NOMO-1 treated with DMSO at 0.1 percent for 48 hours (cell line): ENCODE measurements at regions not wholly inside any gene's neighbourhood (a gene's known extent, or its start where the extent isn't known, plus 50 kb on each side); places are given as distances from the start of the nearest gene placed in this dataset.
"Not testable (repeated sequence)": the region's sequence is repeated elsewhere in the genome, so short reads cannot be mapped to it uniquely, and the experiment has no call there.

ENCODE experiments used
- DNase-seq: peaks from one replicate; lab custom pipeline; 2025; ENCODE audit not compliant: unreplicated experiment; lab: John Stamatoyannopoulos, UW

DNA sequence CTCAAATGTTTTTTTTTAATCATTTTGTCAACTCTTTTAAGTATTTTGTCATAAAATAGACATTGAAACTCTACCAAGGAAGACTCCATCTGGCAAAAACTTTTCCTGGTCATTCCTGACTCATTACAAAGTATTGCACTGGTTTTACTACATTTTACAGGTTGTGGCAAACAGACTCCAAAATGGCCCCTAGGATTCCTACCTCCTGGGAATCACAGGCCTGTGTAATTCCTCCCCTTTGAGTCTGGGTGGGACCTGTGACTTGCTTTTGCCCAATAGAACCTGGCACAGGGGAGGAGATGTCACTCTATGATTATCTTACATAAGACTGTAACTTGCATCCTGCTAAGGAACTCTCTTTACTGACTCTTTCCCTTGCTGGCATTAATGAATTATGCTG lies 123.6 kb upstream of the KCNJ6 start:
- no peak for DNase-seq

DNA sequence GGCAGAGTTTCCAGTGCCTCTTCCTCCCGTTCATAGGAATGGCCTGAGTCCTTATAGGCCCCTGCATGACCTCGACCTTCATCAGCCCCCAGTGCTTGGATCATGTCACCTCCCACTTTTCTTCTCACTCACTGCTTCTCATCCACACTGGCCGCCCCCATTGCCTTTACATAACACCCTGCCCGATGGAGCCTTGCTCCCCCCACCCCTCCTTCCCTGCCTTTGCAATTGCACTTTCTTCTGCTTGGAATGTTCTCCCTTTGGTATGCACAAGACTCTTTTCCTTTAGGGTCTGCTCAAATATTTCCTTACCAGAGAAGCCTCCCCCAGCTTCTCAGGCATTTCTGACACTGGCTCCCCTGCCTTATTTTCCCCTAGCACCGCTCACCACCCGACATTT lies 125.2 kb upstream of the KCNJ6 start:
- no peak for DNase-seq

DNA sequence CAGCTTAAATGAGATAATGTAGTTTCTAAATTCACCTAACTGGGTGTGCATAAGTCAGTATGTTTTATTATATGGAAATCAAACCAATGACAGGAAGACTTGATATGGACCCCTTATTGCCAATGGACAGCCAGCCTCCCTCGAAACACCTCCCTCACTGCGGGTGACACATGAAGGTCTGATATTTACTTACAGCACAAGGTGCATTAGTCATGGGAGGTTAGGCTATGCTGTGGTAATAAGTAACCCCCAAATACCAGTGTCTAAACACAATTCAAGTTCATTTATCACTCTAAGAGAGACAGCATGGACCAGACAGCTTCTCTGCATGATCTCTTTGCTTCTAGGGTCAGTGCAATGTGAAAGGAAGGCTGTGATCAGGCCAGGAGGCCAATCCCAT lies 126.0 kb upstream of the KCNJ6 start:
- DNase-seq = no peak

DNA sequence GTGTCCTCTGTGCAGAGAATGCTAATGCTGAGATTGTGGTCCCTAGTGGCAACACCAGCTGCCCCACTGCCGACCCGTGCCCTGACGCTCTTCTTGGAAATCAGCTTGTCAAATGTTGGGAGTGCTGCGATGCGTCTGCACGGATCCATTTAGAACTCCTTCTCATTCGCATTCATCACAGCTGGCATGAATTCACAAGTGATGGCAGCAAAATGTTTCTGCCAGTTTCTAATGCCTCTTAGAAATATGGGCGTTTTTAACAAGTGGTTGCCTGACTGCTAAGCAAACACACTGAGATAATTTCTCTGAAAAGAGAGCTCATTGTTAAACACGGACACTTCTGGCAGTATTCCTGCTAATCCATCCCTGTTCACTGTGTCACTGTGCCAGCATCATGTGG lies 131.9 kb upstream of the KCNJ6 start:
- no peak for DNase-seq

DNA sequence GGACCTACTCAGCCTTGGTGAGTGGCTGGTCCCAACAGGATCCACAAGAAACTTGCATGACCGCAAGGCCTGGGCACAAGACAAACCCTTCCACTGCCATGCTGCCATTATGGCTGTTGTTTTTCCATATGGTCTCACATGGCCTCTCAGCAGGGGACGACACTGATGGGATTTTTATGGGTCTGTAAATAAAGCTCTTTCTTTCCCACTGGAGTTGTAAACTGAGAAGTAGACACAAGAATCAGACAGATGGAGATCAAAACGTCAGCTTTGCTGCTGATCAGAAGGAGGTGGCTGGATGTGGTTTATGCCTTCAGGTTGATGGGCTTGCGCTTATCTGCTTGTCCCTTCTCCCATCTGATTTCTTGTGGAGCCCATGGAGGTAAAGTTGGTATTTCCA lies 138.1 kb upstream of the KCNJ6 start:
- DNase-seq = no peak

DNA sequence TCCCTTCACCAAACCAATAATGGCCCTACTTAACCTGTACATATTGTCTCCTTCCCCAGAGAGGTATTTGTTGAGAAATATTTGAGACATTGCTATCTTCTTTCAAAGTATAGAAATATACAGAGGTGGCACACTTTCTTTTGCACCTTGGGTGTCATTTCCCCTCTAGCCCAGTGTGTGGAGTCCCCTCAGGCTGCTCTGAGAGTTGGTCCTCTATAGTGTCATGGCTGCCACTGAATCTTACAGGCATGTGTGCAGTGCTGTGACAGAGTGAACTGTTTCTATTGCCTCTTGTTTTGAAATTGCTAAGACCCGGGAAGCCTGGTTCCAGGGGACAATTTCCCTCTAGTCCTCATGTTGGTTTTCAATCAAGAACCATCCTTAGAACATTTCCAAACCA lies 140.2 kb upstream of the KCNJ6 start:
- DNase-seq = no peak

DNA sequence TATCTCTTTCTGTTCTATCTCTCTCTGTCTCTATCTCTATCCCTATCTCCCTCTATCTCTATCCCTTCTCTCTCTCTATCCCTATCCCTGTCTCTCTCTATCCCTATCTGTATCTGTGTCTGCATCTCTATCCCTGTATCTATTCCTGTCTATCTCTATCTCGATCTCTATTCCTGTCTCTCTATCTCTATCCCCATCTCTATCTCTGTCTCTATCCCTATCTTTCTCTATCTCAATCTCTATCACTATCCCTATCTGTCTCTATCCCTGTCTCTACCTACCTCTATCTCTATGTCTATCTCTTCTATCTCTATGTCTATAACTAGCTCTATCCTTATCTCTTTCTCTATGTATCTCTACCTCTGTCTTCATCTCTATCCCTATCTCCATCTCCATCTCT lies 141.4 kb upstream of the KCNJ6 start:
- DNase-seq = no peak

DNA sequence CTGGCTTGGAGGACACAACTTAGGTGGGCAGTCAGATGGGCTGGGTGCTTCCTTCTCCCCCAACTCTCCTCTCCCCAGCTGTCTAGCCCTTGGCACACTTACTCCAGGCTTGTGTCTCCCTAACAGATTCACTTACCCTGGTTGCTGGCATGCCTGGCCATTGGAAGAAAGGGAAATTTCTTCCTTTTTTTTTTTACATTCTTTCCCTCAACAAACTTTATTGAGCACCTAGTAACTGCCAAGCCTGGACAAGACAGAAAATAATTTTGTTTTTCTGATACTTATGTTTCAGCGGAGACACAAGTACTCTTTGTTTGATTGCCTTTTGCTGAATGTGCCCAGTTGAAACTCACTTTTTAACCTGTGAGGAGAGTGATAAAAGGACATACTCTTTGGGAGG lies 144.3 kb upstream of the KCNJ6 start:
- DNase-seq = no peak

DNA sequence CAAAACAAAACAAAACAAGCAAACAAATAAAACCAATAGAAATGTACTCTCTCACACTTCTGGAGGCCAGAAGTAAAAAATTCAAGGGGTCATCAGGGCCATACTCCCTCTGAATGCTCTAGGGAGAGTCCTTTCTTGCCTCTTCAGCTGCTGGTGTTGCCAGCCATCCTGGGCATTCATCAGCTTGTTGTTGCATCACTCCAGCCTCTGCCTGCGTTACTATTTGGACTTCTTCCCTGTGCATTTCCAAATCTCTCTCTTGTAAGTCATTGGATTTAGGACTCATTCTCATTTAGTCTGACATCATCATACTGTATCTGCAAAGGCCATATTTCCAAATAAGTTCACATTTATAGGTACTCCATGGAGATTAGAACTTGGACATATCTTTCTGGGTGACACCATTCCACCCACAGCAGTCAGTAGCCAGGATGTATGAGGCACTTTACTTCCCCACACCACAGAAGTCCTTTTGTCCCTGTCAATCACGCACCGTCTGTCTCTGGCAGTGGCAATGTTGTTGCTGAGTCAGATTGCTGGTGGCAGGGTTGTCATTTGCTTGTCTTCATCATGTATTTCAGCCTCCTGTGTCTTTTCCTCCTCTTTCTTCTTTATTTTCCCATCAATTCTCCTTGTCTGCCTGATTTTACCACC lies 151.0 kb upstream of the KCNJ6 start:
- DNase-seq = no peak

DNA sequence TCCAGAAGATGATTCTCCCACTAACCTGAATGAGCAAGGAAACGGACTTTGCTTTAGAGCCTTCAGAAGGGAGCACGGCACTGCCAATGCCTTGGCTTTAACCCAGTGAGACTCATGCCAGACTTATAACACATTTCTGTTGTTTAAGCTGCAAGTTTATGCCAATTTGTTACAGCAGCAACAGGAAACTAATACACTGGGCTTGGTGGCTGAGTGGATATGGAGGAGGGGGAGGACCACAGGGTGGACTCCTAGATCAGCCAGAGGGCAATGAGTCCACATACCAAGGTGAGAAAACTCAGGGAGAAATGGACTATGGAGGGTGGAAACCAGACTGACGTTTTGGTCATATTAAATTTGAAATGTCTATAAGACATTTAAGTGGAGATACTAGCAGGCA lies 156.2 kb upstream of the KCNJ6 start:
- no peak for DNase-seq

DNA sequence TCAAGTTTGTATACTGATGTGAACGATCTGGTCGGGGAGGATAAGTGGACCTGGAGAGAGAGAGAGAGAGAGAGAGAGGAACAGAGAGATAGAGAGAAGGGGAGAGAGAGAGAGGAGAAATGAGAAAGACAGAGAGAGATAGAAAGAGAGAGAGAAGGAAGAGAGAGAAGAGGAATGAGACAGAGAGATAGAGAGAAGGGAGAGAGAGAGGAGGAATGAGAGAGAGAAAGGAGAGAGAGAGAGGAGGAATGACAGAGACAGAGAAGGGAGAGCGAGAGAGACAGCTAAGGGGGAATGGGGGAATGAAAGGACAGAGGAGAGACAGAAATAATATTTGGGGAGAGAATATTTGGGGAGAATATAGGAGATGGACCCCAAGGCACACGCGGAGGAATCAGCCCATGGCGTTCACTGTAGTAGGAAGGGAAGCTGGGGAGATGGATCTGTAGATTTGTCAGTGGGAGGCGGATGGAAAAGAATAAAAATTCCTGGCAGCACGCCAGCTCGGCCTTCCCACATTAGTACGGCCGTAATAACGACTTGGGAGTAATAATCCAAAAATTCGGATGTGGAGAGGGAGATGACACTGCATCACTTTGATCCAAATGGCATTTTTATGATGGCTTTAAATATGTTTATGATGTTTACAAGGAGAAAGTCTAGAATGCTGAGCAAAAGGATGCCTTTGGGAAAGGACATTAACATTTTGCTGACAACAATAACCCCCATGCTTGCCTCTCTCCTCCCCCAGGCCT lies 159.8 kb upstream of the KCNJ6 start:
- no peak for DNase-seq

DNA sequence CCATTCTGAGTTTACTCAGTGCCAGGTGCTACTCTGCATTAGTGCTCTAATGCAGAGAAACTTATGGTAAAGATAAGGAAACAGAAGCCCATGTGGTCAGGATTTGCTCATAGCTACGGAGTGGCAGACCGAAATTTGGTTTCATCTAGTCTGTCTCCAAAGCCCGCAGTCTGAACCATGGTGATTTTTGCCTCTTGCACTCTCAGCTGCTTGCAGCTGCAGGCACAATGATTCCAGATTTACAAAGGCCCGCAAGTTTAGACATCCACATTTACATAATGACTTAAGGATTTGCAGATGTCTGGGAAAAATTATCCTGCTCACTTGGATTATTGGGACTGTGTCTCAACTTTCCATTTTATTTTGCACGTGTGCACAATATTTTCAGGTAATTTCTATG lies 161.3 kb upstream of the KCNJ6 start:
- no peak for DNase-seq

DNA sequence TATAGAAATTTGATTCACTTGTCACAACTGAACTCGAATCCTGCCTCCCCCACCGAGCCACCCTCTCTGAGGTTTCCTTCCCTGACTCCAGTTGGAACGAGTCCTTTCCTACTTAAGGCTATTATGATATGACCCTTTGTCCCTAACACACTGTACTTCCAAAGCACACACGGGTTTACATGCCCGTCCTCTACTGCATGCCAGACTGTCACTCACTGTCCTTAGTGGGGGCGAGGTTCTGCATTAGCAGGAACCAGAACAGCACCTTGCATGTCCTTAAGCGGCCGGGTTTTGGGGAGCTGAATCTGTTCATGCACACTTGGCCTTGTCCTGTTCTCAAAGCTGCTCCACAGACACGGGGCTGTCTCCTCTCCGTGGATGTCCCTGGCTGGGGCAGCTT lies 164.6 kb upstream of the KCNJ6 start:
- no peak for DNase-seq

DNA sequence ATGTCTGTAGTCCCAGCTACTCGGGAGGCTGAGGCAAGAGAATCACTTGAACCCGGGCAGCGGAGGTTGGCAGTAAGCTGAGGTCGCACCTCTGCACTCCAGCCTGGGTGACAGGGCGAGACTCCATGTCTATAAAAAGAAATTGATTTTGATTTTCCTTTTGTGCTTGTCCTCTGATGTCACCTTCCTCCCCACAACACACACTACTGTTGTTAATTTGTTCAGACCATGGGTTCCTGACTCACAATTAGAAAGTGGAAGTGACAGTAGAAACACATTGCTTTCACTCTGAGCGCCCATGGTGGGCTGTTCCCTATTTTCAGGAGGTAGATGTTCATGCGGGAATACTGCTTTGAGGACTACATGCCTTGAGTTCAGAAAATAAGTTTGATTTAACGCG lies 165.5 kb upstream of the KCNJ6 start:
- DNase-seq = peak; percentile 5

DNA sequence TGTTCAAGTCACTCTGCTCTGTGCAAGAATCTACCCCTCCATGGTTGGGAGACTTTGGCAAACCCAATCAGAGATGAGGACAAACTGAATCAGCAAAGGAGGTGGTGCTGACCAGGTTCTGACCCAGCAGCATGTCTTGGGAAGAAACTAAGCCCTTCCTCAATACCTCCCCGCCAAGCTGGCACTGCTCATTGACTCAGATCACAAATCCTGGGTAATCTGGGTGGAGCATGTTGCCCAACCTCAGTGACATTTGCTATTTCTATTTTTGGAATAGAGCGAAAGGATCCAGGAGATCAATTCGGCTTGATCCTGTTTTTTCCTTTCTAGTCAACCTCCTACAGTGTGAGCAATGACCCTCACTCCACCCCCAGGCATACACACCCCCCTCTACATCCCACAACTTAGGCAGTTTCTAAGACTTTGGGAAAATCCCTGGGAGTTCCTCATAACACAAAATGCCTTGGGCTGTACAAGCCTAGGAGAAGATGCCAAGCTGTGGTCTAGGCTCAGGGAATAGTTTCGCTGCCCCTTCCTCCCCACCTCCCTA lies 166.8 kb upstream of the KCNJ6 start:
- no peak for DNase-seq

DNA sequence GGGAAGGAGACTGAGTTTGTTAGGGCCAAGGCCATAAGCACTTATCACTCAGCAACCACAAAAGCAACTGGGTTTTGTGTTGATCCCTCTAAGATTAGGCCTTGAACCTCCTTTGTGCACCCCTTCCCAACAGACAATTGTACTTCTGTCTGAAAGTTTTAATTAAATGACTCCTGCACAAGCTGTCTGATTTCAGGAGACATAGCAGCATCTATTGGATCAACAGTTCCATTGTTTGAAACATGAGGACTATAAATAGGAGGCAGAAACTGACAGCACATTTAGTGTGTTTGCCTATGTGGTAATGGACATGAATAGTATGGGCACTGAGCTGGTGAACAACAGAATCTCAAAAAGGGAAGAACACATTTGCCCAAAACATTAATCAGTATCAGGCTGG lies 167.3 kb upstream of the KCNJ6 start:
- DNase-seq = no peak

DNA sequence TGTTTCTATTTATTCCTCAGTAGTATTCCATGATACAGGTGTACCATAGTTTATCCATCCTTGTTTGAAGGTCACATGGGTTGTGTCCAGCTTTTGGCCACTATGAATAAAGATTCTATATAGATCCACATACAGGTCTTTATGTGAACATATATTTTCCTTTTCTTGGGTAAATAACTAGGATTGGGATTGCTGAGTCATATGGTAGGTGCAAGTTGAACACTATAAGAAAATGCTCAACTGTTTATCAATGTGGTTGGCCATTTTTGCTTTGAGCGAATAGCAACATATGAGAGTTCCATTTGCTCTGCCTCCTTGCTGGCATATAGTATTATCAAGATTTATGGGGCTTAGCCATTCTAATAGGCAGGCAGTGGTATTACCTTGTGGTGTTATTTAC lies 170.2 kb upstream of the KCNJ15 start:
- DNase-seq = no peak

DNA sequence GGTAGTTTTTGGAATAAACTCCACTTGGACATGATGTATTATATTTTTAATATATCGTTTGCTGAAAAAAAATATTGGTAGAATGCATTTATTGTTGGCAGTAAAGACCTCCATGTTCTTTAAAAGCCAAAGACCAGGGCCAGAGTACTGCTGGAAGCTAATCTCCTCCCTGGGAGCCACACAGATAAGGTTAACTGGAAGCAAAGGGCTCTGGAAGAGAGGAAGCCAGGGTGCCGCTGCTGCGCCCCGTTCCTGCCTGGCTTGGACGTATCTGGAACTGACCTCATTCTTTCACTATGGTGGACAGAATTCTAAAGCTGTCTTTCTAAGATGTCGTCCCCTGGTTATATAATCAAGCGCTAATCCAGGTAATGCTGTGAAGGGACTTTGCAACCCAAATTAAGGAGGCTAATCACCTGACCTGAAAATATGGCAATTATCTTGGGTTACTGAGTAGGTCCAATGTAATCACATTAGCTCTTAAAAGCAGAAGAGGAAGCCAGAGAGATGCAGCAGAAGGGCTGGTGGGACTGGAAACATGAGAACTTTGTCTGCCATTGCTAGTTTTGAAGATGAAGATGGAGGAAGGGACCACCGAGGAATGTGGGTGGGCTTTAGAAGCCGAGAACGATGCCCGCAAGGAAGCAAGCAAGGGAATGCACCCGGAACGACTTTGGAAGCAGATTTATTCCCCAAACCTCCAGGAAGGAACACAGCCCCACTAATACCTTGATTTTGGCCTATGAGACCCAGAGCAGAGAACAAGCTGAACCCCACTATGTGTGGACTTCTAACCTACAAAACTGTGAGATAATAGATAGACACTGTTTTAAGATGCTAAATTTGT lies 167.7 kb upstream of the KCNJ15 start:
- DNase-seq = no peak

DNA sequence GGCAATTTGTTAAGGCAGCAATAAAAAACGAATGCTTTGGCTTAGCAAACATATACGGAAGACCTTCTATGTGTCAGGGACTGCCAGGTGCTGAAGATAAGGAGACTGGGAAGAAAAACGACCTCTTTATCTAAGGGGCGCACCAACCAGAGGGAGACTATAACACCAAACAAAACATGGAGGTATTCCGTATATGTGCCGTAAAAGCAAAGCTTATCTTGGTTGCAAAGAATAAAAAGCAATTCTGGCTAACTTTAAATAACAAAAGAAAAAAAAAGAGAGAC lies 167.1 kb upstream of the KCNJ15 start:
- DNase-seq = no peak

DNA sequence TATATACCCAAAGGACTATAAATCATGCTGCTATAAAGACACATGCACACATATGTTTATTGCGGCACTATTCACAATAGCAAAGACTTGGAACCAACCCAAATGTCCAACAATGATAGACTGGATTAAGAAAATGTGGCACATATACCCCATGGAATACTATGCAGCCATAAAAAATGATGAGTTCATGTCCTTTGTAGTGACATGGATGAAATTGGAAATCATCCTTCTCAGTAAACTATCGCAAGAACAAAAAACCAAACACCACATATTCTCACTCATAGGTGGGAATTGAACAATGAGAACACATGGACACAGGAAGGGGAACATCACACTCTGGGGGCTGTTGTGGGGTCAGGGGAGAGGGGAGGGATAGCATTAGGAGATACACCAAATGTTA lies 165.7 kb upstream of the KCNJ15 start:
- not testable (repeated sequence) for DNase-seq

DNA sequence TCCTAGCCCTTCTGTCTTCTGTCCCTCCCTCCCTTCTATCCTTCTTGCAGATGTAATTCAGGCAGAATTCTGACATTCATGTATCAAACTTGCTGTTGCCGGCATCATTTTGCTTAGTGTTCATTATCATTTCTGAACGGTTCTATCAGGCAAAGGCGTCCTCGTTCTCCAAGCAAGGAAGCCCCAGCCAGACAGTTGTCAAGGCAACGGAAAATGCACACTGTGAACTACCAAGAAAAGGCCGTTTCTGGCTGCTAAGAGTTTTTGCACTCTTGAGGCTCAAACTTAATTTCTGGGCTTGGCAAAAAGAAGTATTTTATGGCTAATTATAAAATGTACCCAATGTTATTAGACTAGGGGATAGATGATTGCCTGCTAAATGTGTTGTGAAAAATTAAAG lies 164.7 kb upstream of the KCNJ15 start:
- DNase-seq = no peak

DNA sequence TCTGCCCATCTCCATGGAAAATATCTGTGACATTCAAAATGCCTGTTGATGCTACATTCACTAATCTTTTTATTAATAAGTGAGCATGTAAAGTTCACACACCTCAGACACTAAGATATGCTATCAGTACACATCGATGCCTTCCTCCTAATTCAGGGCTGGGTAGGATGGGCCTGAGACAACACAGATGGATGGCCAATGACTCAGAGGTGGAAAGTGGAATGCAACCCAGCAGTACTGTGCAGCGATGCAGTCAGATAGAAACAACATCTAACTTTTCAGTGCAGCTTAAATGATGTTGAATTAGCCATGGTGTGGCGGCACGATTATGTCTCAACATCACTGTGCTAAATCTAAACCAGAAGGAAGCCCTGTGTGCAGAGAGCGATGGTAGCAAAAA lies 161.6 kb upstream of the KCNJ15 start:
- no peak for DNase-seq
